GM12865 (cell line): ENCODE measurements at regions not wholly inside any gene's neighbourhood (a gene's known extent, or its start where the extent isn't known, plus 50 kb on each side); places are given as distances from the start of the nearest gene placed in this dataset.

Experiments
- DNase-seq: peaks from one replicate; pipeline ENCODE4 v3.0.0; 2010; ENCODE audit warnings: low read depth
- H3K4me3 ChIP-seq: 2 replicates; pipeline ENCODE4 v1.5.1; 2011; ENCODE audit warnings: mild to moderate bottlenecking, low read depth, low read length, control low read depth
- CTCF ChIP-seq: IDR thresholded peaks from 2 replicates; pipeline ENCODE4 v1.5.1; 2011; ENCODE audit warnings: low read length, control low read depth, low read depth, inconsistent platforms; ENCODE audit not compliant: insufficient read depth; ENCODE audit errors: missing control alignments

DNA sequence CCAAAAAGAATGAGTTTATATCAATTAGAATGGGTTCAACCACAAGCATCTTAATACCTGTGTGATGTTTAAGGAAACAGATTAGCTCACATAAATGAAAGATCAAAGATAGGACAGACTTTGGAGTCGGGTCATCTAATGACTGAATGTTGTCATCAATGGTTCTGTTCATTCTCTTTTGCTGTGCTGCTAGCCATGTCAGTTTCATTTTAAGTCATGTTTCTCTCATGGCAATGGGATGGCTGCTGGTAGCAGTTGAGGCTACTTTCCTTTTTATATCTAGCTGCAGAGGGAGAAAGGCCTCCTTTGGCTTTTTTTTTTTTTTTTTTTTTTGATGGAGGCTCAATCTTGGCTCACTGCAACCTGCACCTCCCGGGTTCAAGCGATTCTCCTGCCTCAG, 86.9 kb upstream of the SPAG17 start:
- no peak overlapping the region for H3K4me3 ChIP-seq
- peak; percentile 16 for DNase-seq
- TF ChIP-seq CTCF, result no peak

GRCh38 chr1:118269598-118269997, 84.6 kb upstream of the SPAG17 start:
- no peak for TF ChIP-seq CTCF
- no peak for DNase-seq
- no peak overlapping the region for H3K4me3 ChIP-seq

DNA sequence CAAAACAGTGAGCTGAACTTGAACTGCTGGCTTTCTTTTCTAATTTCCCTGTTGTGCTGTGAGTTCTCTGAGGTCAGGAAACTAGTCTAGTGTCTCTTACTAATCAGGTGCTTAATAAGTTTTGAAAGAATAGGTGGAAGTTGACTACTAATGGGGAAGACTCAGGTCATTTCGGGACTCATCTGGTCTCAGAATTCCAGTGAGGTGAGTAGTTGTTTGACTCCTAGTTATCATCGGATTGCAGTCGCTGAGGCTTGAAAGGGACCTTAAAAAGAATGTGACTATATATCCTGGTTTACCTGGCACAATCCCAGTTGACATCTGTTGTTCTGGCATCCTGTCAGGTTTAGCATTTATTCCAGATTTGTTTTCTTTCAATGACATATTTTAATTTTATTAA, 81.4 kb upstream of the SPAG17 start:
- H3K4me3 ChIP-seq, result no peak overlapping the region
- no peak for TF ChIP-seq CTCF
- DNase-seq, result no peak

DNA sequence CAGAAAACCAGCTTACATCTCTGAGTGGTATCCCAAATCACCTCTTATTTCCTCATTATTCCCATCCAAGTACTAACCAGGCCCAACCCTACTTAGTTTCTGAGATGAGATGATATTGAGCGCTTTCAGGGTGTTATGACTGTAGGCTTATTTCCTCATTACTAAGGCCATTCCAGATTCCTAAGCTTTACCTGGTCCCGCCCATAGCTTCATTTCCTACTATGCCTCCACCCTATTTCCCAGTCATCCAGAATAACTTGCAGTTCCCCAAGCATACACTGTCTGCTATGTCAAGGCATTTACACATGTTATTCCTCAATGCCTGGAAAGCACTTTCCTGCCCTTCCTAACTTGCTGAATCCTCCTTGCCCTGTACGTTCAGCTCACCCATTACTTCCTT, 79.3 kb upstream of the SPAG17 start:
- no peak for DNase-seq
- H3K4me3 ChIP-seq, result no peak overlapping the region
- no peak for TF ChIP-seq CTCF

DNA sequence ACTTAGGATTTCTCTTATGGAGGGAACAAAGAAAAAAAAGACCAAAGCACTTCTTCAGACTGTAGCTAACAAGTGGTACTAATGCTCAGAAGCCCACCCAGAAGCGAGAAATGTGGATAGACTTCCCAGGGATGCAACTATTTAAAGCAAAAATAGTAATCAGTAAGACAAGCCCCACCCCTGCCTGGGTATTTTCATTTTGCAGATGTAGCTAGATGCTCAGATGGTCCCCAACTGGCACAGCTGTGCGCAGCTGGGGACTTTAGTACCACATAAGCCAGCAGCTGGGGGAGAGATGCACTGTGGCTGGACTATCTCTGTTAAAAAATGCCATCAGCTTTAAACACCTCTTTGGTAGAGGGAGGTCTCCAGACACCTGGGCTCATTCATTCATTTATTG, 77.8 kb upstream of the SPAG17 start:
- no peak for TF ChIP-seq CTCF
- H3K4me3 ChIP-seq, result no peak overlapping the region
- no peak for DNase-seq

GRCh38 chr1:118258975-118259374, 73.9 kb upstream of the SPAG17 start:
- no peak for TF ChIP-seq CTCF
- no peak for DNase-seq
- H3K4me3 ChIP-seq, result no peak overlapping the region

DNA sequence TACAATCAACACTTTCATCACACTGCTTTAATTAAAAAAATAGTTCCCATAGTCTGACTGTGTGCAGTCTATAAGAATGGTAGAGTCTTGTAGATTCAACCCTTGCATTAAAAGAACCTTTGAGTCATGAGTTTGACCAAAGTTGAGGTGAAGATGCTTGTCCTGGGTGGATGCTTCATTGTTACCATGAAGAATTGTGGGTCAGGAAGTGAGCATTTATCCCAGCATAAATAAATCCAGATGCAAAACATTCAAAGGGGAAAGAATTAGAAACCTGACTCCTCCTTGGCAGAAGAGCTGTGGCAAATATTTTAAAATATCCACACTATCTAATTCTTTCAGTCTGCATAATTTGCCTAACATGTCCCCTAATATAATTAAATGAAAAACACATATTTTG, 72.9 kb upstream of the SPAG17 start:
- TF ChIP-seq CTCF, result no peak
- H3K4me3 ChIP-seq, result no peak overlapping the region
- no peak for DNase-seq
